ENCODE measurements at regions not wholly inside any gene's neighbourhood (a gene's known extent, or its start where the extent isn't known, plus 50 kb on each side); places are given as distances from the start of the nearest gene placed in this dataset.

- Mint-ChIP-seq H3K4me3 (no peak overlapping the region), H3K36me3 (ENCODE audit: low read depth) (no peaks in the 10 kb centered on the region), H3K9me3 (peaks cover 13% of the 10 kb centered on the region), H3K27me3 (no peaks in the 10 kb centered on the region), H3K4me1 (ENCODE audit: low read depth) (no peaks in the 10 kb centered on the region), H3K27ac (no peak overlapping the region)
- Histone ChIP-seq H3K36me3 (ENCODE audit: insufficient read depth, low read length) (no peaks in the 10 kb centered on the region), H3K27ac (ENCODE audit: low read depth in 1 of 2, low read length in 2 of 2) (no peak overlapping the region), H3K4me3 (ENCODE audit: low read length) (no peak overlapping the region), H3K9me3 (ENCODE audit: control insufficient read depth in 1 of 2, insufficient read depth in 1 of 2, low read length in 2 of 2) (peaks cover 0 to 7% of the 10 kb centered on the region in 2 experiments), H3K27me3 (ENCODE audit: control insufficient read depth in 1 of 2, insufficient read depth in 2 of 2, low read length in 2 of 2) (no peaks in the 10 kb centered on the region), H3K4me1 (ENCODE audit: insufficient read depth, low read length) (no peaks in the 10 kb centered on the region)
- CTCF ChIA-PET: no interaction called here
- ATAC-seq (ENCODE audit: poor library complexity): no peak
- DNase-seq: no peak
- intact Hi-C loops (cut with DNase I, micrococcal nuclease): no loop called here
- POLR2A ChIA-PET: no interaction called here
- no peak for TF ChIP-seq CTCF (IDR thresholded peaks at IDR 0.05)
Observed at GRCh38 chr3:22627993-22628499, 575.1 kb upstream of the UBE2E2 start.

GRCh38 chr3:22632536-22632935 lies 570.6 kb upstream of the UBE2E2 start:
- ATAC-seq (ENCODE audit: poor library complexity) (no peak), DNase-seq (no peak)
- ChIA-PET POLR2A (no interaction called here), CTCF (no interaction called here)
- peaks cover 0 to 7% of the 10 kb centered on the region in 2 experiments for H3K9me3 ChIP-seq (ENCODE audit: control insufficient read depth in 1 of 2, insufficient read depth in 1 of 2, low read length in 2 of 2)
- no peak overlapping the region for H3K27ac ChIP-seq (ENCODE audit: low read depth in 1 of 2, low read length in 2 of 2)
- no peak for TF ChIP-seq CTCF (IDR thresholded peaks at IDR 0.05)
- no peaks in the 10 kb centered on the region for H3K27me3 Mint-ChIP-seq
- peaks cover 11% of the 10 kb centered on the region for H3K9me3 Mint-ChIP-seq
- H3K27me3 ChIP-seq (ENCODE audit: control insufficient read depth in 1 of 2, insufficient read depth in 2 of 2, low read length in 2 of 2): no peaks in the 10 kb centered on the region
- intact Hi-C loops (cut with DNase I, micrococcal nuclease): no loop called here
- no peaks in the 10 kb centered on the region for H3K4me1 Mint-ChIP-seq (ENCODE audit: low read depth)
- H3K4me1 ChIP-seq (ENCODE audit: insufficient read depth, low read length): no peaks in the 10 kb centered on the region
- no peaks in the 10 kb centered on the region for H3K36me3 ChIP-seq (ENCODE audit: insufficient read depth, low read length)
- no peak overlapping the region for H3K27ac Mint-ChIP-seq
- no peaks in the 10 kb centered on the region for H3K36me3 Mint-ChIP-seq (ENCODE audit: low read depth)
- no peak overlapping the region for H3K4me3 ChIP-seq (ENCODE audit: low read length)
- no peak overlapping the region for H3K4me3 Mint-ChIP-seq

- no peak for DNase-seq
- H3K36me3 Mint-ChIP-seq (ENCODE audit: low read depth): no peaks in the 10 kb centered on the region
- POLR2A ChIA-PET: no interaction called here
- H3K4me1 ChIP-seq (ENCODE audit: insufficient read depth, low read length): no peaks in the 10 kb centered on the region
- no peak overlapping the region for H3K4me3 Mint-ChIP-seq
- no peaks in the 10 kb centered on the region for H3K27me3 Mint-ChIP-seq
- intact Hi-C loops (cut with DNase I, micrococcal nuclease): no loop called here
- H3K4me1 Mint-ChIP-seq (ENCODE audit: low read depth): no peaks in the 10 kb centered on the region
- no peak overlapping the region for H3K4me3 ChIP-seq (ENCODE audit: low read length)
- no peak for ATAC-seq (ENCODE audit: poor library complexity)
- CTCF ChIA-PET: no interaction called here
- no peak for TF ChIP-seq CTCF (IDR thresholded peaks at IDR 0.05)
- no peaks in the 10 kb centered on the region for H3K36me3 ChIP-seq (ENCODE audit: insufficient read depth, low read length)
- H3K9me3 Mint-ChIP-seq: peaks cover 20% of the 10 kb centered on the region
- H3K27ac ChIP-seq (ENCODE audit: low read depth in 1 of 2, low read length in 2 of 2): no peak overlapping the region
- H3K9me3 ChIP-seq (ENCODE audit: control insufficient read depth in 1 of 2, insufficient read depth in 1 of 2, low read length in 2 of 2): no peaks in the 10 kb centered on the region
- H3K27me3 ChIP-seq (ENCODE audit: control insufficient read depth in 1 of 2, insufficient read depth in 2 of 2, low read length in 2 of 2): no peaks in the 10 kb centered on the region
- no peak overlapping the region for H3K27ac Mint-ChIP-seq
Observed at GRCh38 chr3:22634433-22634832, 568.7 kb upstream of the UBE2E2 start.

Data from CD4-positive, alpha-beta T cell (primary cell).